Right cardiac atrium (tissue), 5 donors: ENCODE measurements at regions not wholly inside any gene's neighbourhood (a gene's known extent, or its start where the extent isn't known, plus 50 kb on each side); places are given as distances from the start of the nearest gene placed in this dataset.

Experiments
- ATAC-seq, 2 donors: fragments of 200-7000 bp; cut with Tn5 transposase; one replicate each; pipeline versions ENCODE4 v1.8.0 to v1.9.1; 2020; ENCODE audit warnings: moderate library complexity in 2 of 2, mild to moderate bottlenecking in 1 of 2
- DNase-seq, 3 donors: peaks; one replicate each; pipeline ENCODE4 v3.0.0-alpha.2; 2020
- H3K27ac ChIP-seq: one replicate; pipeline ENCODE4 v1.5.1; 2013; ENCODE audit warnings: mild to moderate bottlenecking, low read length, control low read depth, moderate library complexity
- H3K27me3 ChIP-seq: one replicate; pipeline ENCODE4 v1.6.1; 2013; ENCODE audit not compliant: control insufficient read depth, insufficient read depth
- H3K4me1 ChIP-seq: one replicate; pipeline ENCODE4 v1.6.1; 2013; ENCODE audit warnings: low read length; ENCODE audit not compliant: control insufficient read depth, insufficient read depth
- H3K4me3 ChIP-seq: one replicate; pipeline ENCODE4 v1.5.1; 2013; ENCODE audit warnings: low read length, control low read depth
- H3K9me3 ChIP-seq: one replicate; pipeline ENCODE4 v1.6.1; 2013; ENCODE audit warnings: low read length; ENCODE audit not compliant: control insufficient read depth
- WGBS: extraction: QIAGEN DNeasy Blood & Tissue Kit; methylation state at CpG from one replicate; pipeline ENCODE4 v1.1.7; 2013; 5-methylcytosine and 5-hydroxymethylcytosine counted together
- intact Hi-C, 4 donors: fragments of 100-400 bp; cut with DNase I; formaldehyde crosslinking; loops; one replicate each; pipeline versions ENCODE4 v1.11.0 to v1.14.0; 2022 to 2023
- donor health status: healthy with polysubstance abuse.
- donor health status: DM: no; HTN: yes; CAD: no.
- donor health status: DM: no; HTN: no; CAD: no.
- donor health status: DM: no; HTN: yes; CAD: no; lungs with severe emphysema.
- donor health status: DM: yes; HTN: yes; CAD: no.

GRCh38 chr18:22830511-22830910 lies 102.6 kb upstream of the RBBP8 start:
- no peak overlapping the region for H3K4me3 ChIP-seq
- ATAC-seq: no peak
- intact Hi-C loops: no loop called here
- no peak overlapping the region for H3K27ac ChIP-seq
- no peaks in the 10 kb centered on the region for H3K9me3 ChIP-seq
- WGBS: 100% methylated on average over 1 of the region's 1 CpG
- no peaks in the 10 kb centered on the region for H3K4me1 ChIP-seq
- DNase-seq: no peak
- no peaks in the 10 kb centered on the region for H3K27me3 ChIP-seq

GRCh38 chr18:22831441-22831904 lies 101.7 kb upstream of the RBBP8 start:
- ATAC-seq: no peak
- 46% methylated on average over 1 of the region's 1 CpG for WGBS
- Histone ChIP-seq H3K9me3 (no peaks in the 10 kb centered on the region), H3K27ac (no peak overlapping the region), H3K27me3 (no peaks in the 10 kb centered on the region), H3K4me1 (no peaks in the 10 kb centered on the region), H3K4me3 (no peak overlapping the region)
- no peak for DNase-seq
- intact Hi-C loops: no loop called here

GRCh38 chr18:22836932-22837331 lies 96.2 kb upstream of the RBBP8 start:
- ATAC-seq: no peak
- intact Hi-C loops: no loop called here
- H3K27me3 ChIP-seq: no peaks in the 10 kb centered on the region
- H3K27ac ChIP-seq: no peak overlapping the region
- H3K9me3 ChIP-seq: no peaks in the 10 kb centered on the region
- no peak for DNase-seq
- no peaks in the 10 kb centered on the region for H3K4me1 ChIP-seq
- no peak overlapping the region for H3K4me3 ChIP-seq

GRCh38 chr18:22838221-22838620 lies 94.9 kb upstream of the RBBP8 start:
- Histone ChIP-seq H3K27me3 (no peaks in the 10 kb centered on the region), H3K9me3 (no peaks in the 10 kb centered on the region), H3K4me1 (no peaks in the 10 kb centered on the region), H3K27ac (no peak overlapping the region), H3K4me3 (no peak overlapping the region)
- no peak for DNase-seq
- intact Hi-C loops: no loop called here
- no peak for ATAC-seq
- 92% methylated on average over 1 of the region's 1 CpG for WGBS

- Histone ChIP-seq H3K27ac (no peak overlapping the region), H3K9me3 (no peaks in the 10 kb centered on the region), H3K27me3 (no peaks in the 10 kb centered on the region), H3K4me3 (no peak overlapping the region), H3K4me1 (no peaks in the 10 kb centered on the region)
- WGBS: 45% methylated on average over 7 of the region's 7 CpGs
- ATAC-seq (no peak), DNase-seq (no peak)
- intact Hi-C loops: no loop called here
Observed at GRCh38 chr18:22838639-22839277, 94.4 kb upstream of the RBBP8 start.

- DNase-seq: no peak
- Histone ChIP-seq H3K4me1 (no peaks in the 10 kb centered on the region), H3K4me3 (no peak overlapping the region), H3K27me3 (no peaks in the 10 kb centered on the region), H3K27ac (no peak overlapping the region), H3K9me3 (no peaks in the 10 kb centered on the region)
- 76% methylated on average over 2 of the region's 2 CpGs for WGBS
- ATAC-seq: no peak
- intact Hi-C loops: no loop called here
Observed at GRCh38 chr18:22839340-22839821, 93.7 kb upstream of the RBBP8 start.

- Histone ChIP-seq H3K4me3 (no peak overlapping the region), H3K9me3 (no peaks in the 10 kb centered on the region), H3K4me1 (no peaks in the 10 kb centered on the region), H3K27ac (no peak overlapping the region), H3K27me3 (no peaks in the 10 kb centered on the region)
- WGBS: 70% methylated on average over 3 of the region's 3 CpGs
- ATAC-seq (no peak), DNase-seq (no peak)
- intact Hi-C loops: no loop called here
Observed at GRCh38 chr18:22840606-22841144, 92.5 kb upstream of the RBBP8 start.

- Histone ChIP-seq H3K27ac (no peak overlapping the region), H3K27me3 (no peaks in the 10 kb centered on the region), H3K4me1 (no peaks in the 10 kb centered on the region), H3K4me3 (no peak overlapping the region), H3K9me3 (no peaks in the 10 kb centered on the region)
- intact Hi-C loops: no loop called here
- WGBS: 80% methylated on average over 2 of the region's 2 CpGs
- DNase-seq (no peak), ATAC-seq (no peak)
Observed at GRCh38 chr18:22841840-22842239, 91.3 kb upstream of the RBBP8 start.

- Histone ChIP-seq H3K27ac (no peak overlapping the region), H3K27me3 (no peaks in the 10 kb centered on the region), H3K4me1 (no peaks in the 10 kb centered on the region), H3K9me3 (no peaks in the 10 kb centered on the region), H3K4me3 (no peak overlapping the region)
- ATAC-seq: no peak
- 80% methylated on average over 2 of the region's 2 CpGs for WGBS
- intact Hi-C loops: no loop called here
- no peak for DNase-seq
Observed at GRCh38 chr18:22844190-22844589, 88.9 kb upstream of the RBBP8 start.

GRCh38 chr18:22844628-22845027 lies 88.5 kb upstream of the RBBP8 start:
- DNase-seq (no peak), ATAC-seq (no peak)
- Histone ChIP-seq H3K4me1 (no peaks in the 10 kb centered on the region), H3K9me3 (no peaks in the 10 kb centered on the region), H3K27ac (no peak overlapping the region), H3K27me3 (no peaks in the 10 kb centered on the region), H3K4me3 (no peak overlapping the region)
- 82% methylated on average over 2 of the region's 2 CpGs for WGBS
- intact Hi-C loops: no loop called here

GRCh38 chr18:22846088-22846683 lies 86.9 kb upstream of the RBBP8 start:
- H3K4me1 ChIP-seq: no peaks in the 10 kb centered on the region
- DNase-seq (no peak), ATAC-seq (no peak)
- intact Hi-C loops: no loop called here
- no peaks in the 10 kb centered on the region for H3K9me3 ChIP-seq
- H3K4me3 ChIP-seq: no peak overlapping the region
- H3K27me3 ChIP-seq: no peaks in the 10 kb centered on the region
- WGBS: 23% methylated on average over 6 of the region's 6 CpGs
- H3K27ac ChIP-seq: no peak overlapping the region
